Mesothelial cell of epicardium (in vitro differentiated cells): ENCODE measurements at regions not wholly inside any gene's neighbourhood (a gene's known extent, or its start where the extent isn't known, plus 50 kb on each side); places are given as distances from the start of the nearest gene placed in this dataset.
"Not testable (repeated sequence)": the region's sequence is repeated elsewhere in the genome, so short reads cannot be mapped to it uniquely, and the experiment has no call there.

ENCODE experiments used
- DNase-seq, 2 experiments: peaks; one replicate each; pipeline ENCODE4 v3.0.0; 2021; ENCODE audit warnings: low spot score in 2 of 2; ENCODE audit not compliant: unreplicated experiment in 2 of 2
- H3K27ac Mint-ChIP-seq: 2 replicates; pipeline ENCODE4 v1.8.0; 2021; ENCODE audit warnings: mixed read lengths
- H3K27me3 Mint-ChIP-seq: 2 replicates; pipeline ENCODE4 v1.8.0; 2021; ENCODE audit warnings: low read depth, mixed read lengths
- H3K36me3 Mint-ChIP-seq: 2 replicates; pipeline ENCODE4 v1.8.0; 2021; ENCODE audit warnings: mixed read lengths
- H3K4me1 Mint-ChIP-seq: 2 replicates; pipeline ENCODE4 v1.8.0; 2021; ENCODE audit warnings: mixed read lengths
- H3K4me3 Mint-ChIP-seq: 2 replicates; pipeline ENCODE4 v1.8.0; 2021; ENCODE audit warnings: mild to moderate bottlenecking, moderate library complexity, mixed read lengths
- H3K9me3 Mint-ChIP-seq: 2 replicates; pipeline ENCODE4 v1.8.0; 2021; ENCODE audit warnings: mixed read lengths
- TF ChIP-seq, protein P1 (sequence below): fragments of 200-600 bp; sonication (generic); IDR thresholded peaks from one replicate; pipeline ENCODE4 v1.5.0; 2021; ENCODE audit warnings: antibody characterized with exemption; ENCODE audit not compliant: unreplicated experiment

DNA sequence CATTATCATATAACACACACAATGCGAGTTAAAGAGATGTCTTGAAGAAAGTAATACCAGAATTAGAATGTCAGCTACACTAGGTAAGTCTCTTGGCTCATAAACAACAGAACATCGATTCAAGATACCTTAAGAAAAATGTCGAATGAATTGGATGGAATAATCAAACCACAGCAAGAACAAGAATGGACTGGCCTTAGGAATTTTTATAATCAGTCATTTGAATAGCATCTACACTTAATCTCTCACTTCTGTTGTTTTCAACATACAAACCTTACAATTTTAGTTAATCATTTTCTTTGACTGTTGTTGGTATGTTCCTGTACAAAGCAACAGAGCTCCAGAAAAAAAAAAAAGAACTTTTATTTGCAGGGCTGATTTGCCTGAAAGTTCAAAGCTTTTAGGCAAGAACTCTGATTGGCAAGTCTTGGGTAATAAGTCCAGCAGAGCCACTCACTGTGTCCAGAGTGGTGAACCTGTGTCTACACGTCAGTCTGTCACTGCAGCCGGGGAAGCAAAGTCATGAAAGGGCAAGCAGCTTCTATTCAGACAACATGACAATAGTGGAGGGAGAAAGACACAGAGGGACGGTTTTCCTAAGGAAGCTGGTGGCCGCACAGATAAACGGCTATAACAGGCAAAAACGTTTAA, 1026.1 kb upstream of the MIR17HG start:
- TF ChIP-seq, protein P1, sequence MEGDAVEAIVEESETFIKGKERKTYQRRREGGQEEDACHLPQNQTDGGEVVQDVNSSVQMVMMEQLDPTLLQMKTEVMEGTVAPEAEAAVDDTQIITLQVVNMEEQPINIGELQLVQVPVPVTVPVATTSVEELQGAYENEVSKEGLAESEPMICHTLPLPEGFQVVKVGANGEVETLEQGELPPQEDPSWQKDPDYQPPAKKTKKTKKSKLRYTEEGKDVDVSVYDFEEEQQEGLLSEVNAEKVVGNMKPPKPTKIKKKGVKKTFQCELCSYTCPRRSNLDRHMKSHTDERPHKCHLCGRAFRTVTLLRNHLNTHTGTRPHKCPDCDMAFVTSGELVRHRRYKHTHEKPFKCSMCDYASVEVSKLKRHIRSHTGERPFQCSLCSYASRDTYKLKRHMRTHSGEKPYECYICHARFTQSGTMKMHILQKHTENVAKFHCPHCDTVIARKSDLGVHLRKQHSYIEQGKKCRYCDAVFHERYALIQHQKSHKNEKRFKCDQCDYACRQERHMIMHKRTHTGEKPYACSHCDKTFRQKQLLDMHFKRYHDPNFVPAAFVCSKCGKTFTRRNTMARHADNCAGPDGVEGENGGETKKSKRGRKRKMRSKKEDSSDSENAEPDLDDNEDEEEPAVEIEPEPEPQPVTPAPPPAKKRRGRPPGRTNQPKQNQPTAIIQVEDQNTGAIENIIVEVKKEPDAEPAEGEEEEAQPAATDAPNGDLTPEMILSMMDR = no peak
- no peaks in the 10 kb centered on the region for H3K4me1 Mint-ChIP-seq
- no peak for DNase-seq
- no peaks in the 10 kb centered on the region for H3K27me3 Mint-ChIP-seq
- no peaks in the 10 kb centered on the region for H3K9me3 Mint-ChIP-seq
- H3K27ac Mint-ChIP-seq = no peak overlapping the region
- no peak overlapping the region for H3K4me3 Mint-ChIP-seq
- H3K36me3 Mint-ChIP-seq = no peaks in the 10 kb centered on the region

DNA sequence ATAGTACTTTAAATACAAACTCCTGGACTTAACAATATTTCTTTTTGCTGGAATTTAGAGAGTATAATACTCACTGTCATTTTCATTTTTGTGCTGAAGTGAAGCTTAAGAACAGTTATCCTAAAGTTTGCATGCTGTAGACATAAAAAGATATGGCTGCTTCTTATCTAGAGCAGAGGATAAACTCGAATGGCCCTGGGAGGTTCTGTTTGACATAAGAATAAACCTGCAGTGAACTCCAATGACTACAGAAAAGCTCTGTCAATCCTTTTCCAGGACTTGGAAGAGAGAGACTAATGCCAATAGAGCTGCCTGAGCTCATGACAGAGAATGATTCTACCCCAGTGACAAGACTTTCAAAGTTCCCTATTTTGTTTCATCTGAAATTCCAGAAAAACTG, 1017.8 kb upstream of the MIR17HG start:
- no peak overlapping the region for H3K4me3 Mint-ChIP-seq
- no peak overlapping the region for H3K27ac Mint-ChIP-seq
- no peak for DNase-seq
- H3K27me3 Mint-ChIP-seq = no peaks in the 10 kb centered on the region
- H3K4me1 Mint-ChIP-seq = peaks cover 4% of the 10 kb centered on the region
- H3K36me3 Mint-ChIP-seq = no peaks in the 10 kb centered on the region
- TF ChIP-seq, protein P1 = no peak
- H3K9me3 Mint-ChIP-seq = no peaks in the 10 kb centered on the region

DNA sequence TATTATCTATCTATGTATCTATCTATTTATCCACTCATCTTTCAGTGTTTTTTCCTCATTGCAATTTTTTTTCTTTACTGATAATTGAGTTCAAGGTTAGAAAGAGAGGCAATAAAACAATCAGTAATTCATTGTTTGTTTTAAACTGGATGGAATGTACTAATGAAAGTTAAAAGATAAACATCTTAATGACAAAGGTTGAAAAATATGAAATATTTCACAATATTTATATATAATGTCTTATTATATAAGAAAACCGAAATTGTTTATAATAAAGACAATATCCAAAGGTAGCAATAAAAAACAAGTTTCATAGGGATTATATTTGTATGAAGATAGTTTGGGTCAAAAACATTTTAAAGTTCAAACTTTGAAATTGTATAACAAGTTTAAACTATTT, 1015.5 kb upstream of the MIR17HG start:
- Mint-ChIP-seq H3K36me3 (no peaks in the 10 kb centered on the region), H3K27me3 (no peaks in the 10 kb centered on the region), H3K4me3 (no peak overlapping the region), H3K27ac (no peak overlapping the region), H3K4me1 (peaks cover 8% of the 10 kb centered on the region), H3K9me3 (no peaks in the 10 kb centered on the region)
- no peak for DNase-seq
- TF ChIP-seq, protein P1 = no peak

DNA sequence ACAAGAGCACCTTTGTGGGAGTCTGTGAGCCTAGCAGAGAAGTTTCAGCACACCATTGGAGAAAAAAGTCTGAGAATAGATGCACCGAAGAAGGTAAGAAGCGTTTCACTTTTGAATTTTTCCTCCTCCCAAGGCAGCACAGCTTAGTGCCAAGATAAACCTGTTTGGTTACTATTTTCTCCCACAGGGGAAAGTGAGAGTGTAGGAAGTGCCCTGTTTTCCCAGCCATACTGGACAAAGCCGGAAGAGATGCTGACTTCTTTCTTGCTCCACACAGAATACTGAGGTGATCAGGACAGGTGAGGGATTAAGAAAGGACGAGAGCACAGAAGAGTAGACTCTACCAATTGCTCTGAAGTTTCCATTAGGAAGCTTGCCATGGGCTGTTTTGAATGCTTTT, 1011.0 kb upstream of the MIR17HG start:
- Mint-ChIP-seq H3K4me3 (no peak overlapping the region), H3K27ac (peak overlapping the region; percentile 43), H3K9me3 (peaks cover 10% of the 10 kb centered on the region), H3K4me1 (peaks cover 4% of the 10 kb centered on the region), H3K36me3 (peaks cover 3% of the 10 kb centered on the region), H3K27me3 (no peaks in the 10 kb centered on the region)
- TF ChIP-seq, protein P1 = no peak
- DNase-seq = no peak

DNA sequence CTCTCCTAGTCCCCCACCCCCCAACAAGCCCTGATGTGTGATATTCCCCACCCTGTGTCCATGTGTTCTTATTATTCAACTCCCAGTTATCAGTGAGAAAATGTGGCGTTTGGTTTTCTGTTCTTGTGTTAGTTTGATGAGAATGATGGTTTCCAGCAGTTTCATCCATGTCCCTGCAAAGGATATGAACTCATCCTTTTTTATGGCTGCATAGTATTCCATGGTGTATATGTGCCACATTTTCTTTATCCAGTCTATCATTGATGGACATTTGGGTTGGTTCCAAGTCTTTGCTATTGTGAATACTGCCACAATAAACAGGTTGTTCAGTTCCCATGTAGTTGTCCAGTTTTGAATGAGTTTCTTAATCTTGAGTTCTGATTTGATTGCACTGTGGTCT, 1006.1 kb upstream of the MIR17HG start:
- not testable (repeated sequence) for H3K36me3 Mint-ChIP-seq, DNase-seq, H3K27ac Mint-ChIP-seq, H3K4me3 Mint-ChIP-seq, H3K4me1 Mint-ChIP-seq, H3K27me3 Mint-ChIP-seq
- H3K9me3 Mint-ChIP-seq = peaks cover 13% of the 10 kb centered on the region

DNA sequence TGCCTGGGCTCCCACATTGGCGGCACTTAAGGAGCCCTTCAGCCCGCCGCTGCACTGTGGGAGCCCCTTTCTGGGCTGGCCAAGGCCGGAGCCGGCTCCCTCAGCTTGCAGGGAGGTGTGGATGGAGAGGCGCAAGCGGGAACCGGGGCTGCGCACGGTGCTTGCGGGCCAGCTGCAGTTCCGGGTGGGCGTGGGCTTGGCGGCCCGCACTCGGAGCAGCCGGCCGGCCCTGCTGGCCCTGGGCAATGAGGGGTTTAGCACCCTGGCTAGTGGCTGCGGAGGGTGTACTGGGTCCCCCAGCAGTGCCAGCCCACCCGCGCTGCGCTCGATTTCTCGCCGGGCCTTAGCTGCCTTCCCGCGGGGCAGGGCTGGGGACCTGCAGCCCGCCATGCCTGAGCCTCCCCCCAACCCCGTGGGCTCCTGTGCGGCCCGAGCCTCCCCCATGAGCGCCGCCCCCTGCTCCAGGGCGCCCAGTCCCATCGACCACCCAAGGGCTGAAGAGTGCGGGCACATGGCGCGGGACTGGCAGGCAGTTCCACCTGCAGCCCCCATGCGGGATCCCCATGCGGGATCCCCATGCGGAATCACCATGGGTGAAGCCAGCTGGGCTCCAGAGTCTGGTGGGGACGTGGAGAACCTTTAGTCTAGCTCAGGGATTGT, 998.9 kb upstream of the MIR17HG start:
- H3K27me3 Mint-ChIP-seq, H3K9me3 Mint-ChIP-seq, H3K4me3 Mint-ChIP-seq, DNase-seq, H3K4me1 Mint-ChIP-seq, H3K27ac Mint-ChIP-seq, H3K36me3 Mint-ChIP-seq: not testable (repeated sequence)

DNA sequence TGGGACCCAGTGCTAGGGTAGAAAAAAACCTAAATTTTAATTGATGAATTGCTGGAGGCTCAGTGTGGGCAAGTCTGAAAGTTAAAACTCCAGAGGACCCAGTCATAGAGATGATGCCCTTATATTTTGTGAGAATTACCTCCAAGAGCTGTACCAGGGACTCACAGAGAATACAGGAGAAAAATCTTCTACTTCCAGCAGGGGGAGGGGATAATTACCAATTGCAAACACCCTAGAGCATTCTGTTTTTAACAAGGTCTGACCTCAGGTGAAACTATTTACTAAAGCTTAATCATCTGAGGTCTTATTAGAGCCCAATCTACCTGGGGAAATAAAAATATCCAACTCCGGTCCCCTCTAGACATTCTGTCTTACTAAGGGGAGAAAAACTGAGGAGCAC, 994.7 kb upstream of the MIR17HG start:
- Mint-ChIP-seq H3K36me3 (no peaks in the 10 kb centered on the region), H3K27ac (no peak overlapping the region), H3K27me3 (no peaks in the 10 kb centered on the region), H3K4me1 (no peaks in the 10 kb centered on the region), H3K4me3 (no peak overlapping the region), H3K9me3 (peaks cover 11% of the 10 kb centered on the region)
- DNase-seq = no peak
- TF ChIP-seq, protein P1 = no peak
